DND-41 (cell line): ENCODE measurements at regions not wholly inside any gene's neighbourhood (a gene's known extent, or its start where the extent isn't known, plus 50 kb on each side); places are given as distances from the start of the nearest gene placed in this dataset.

ENCODE experiments used
- EZH2 ChIP-seq: IDR thresholded peaks from 3 replicates; pipeline ENCODE4 v1.6.1; 2012; ENCODE audit warnings: borderline replicate concordance, low read depth, mild to moderate bottlenecking, moderate library complexity, low read length, inconsistent platforms; ENCODE audit not compliant: severe bottlenecking
- TF ChIP-seq, protein P1 (sequence below): IDR thresholded peaks from 2 replicates; pipeline ENCODE4 v1.5.1; 2012; ENCODE audit warnings: borderline replicate concordance, low read length, moderate library complexity, mild to moderate bottlenecking; ENCODE audit not compliant: poor library complexity, severe bottlenecking; ENCODE audit errors: extremely low read depth

DNA sequence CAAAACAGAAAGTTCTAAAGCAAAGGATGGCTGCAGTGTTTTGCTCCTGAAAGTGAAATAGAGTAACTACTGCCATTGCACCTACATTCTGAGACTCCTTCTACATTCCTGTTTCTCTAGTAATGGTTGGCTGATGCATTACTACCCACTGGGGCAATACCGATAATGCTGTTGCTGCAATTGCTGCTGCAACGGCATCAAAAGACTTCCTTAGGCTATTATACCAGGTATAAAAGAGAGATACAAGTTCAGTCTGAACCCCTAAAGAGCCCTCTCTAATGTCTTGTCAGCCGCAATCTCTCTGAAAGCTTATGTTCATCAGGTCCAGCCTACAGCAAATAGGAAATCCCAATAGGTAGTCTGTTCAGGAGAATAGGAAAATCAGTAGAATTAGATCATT, 338.4 kb downstream of the PABPC4L start:
- TF ChIP-seq, protein P1, sequence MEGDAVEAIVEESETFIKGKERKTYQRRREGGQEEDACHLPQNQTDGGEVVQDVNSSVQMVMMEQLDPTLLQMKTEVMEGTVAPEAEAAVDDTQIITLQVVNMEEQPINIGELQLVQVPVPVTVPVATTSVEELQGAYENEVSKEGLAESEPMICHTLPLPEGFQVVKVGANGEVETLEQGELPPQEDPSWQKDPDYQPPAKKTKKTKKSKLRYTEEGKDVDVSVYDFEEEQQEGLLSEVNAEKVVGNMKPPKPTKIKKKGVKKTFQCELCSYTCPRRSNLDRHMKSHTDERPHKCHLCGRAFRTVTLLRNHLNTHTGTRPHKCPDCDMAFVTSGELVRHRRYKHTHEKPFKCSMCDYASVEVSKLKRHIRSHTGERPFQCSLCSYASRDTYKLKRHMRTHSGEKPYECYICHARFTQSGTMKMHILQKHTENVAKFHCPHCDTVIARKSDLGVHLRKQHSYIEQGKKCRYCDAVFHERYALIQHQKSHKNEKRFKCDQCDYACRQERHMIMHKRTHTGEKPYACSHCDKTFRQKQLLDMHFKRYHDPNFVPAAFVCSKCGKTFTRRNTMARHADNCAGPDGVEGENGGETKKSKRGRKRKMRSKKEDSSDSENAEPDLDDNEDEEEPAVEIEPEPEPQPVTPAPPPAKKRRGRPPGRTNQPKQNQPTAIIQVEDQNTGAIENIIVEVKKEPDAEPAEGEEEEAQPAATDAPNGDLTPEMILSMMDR, result no peak
- TF ChIP-seq EZH2, result no peak
